HG02840 (cell line): ENCODE measurements at regions not wholly inside any gene's neighbourhood (a gene's known extent, or its start where the extent isn't known, plus 50 kb on each side); places are given as distances from the start of the nearest gene placed in this dataset.
"Not testable (repeated sequence)": the region's sequence is repeated elsewhere in the genome, so short reads cannot be mapped to it uniquely, and the experiment has no call there.

Experiments used
- ATAC-seq: cut with Tn5 transposase; IDR thresholded peaks from one replicate; pipeline ENCODE4 v1.9.1; 2021; ENCODE audit warnings: mild to moderate bottlenecking, moderate library complexity, moderate number of reproducible peaks; ENCODE audit not compliant: unreplicated experiment, low FRiP score

DNA sequence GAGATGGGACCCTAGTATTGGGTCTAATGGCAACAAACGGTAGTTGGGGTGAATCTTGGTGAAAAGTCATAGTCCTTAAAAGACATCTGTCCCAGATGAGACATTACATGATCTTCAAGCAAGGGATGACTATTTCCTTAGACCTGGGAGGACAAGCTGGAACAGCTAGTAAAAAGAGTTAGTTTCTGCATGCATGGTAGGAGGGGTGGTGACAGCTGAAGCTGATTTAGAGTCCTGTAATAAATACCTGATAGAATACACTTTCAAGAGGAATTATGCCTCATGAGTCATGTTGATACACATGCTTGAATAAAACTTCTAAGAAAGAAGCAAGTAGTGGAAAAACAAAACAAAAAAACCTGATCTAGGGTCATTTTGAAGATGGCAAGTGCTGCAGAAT lies 247.4 kb downstream of the CD109 start:
- no peak for ATAC-seq

DNA sequence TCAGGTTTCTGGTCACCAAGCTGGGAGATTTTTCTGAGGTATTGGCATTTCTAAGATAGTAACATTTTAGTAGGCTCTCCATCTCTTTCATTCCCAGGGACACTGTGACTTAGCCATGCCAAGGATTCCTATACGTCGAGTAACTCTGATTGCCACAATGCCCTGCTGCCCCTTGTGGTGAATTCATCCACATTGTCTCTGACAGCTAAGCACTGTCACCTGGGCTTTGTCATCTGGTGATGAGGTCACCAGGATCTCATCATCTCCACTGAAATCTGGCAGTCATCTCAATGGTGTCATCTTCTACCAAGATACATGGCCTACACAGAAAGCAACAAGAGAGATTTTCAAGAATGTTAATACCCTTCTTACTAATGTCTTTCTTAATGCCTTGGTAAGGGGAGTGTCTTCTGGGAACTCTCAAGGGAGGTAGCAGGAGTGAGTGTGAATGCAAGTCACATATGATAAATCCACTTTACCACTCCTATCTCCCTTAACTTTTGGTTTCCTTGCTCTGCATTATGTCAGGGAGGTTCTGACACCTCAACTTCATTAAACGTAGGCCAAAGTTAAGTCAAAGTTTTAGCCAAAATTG lies 246.7 kb downstream of the CD109 start:
- no peak for ATAC-seq

GRCh38 chr6:73941892-73942291 lies 245.9 kb downstream of the CD109 start:
- ATAC-seq = no peak

DNA sequence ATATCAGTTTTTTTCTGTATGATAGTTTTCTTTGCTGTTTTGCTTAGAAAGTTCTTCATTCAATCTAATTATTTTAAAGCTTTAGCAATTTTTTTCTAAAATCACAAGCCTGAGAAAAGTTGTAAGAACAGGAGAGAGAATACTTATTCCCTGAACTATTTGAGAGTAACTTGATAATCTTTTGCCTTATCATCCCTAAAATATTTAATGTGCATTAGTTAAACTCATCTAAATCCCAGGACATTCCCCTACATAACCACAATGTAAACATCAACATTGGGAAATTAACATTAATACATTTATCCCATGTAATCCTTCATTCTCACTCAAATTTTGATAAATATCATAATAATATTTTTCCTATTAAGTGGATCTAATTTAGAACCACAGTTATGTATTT lies 241.8 kb downstream of the CD109 start:
- ATAC-seq = no peak

GRCh38 chr6:73932866-73933265 lies 236.9 kb downstream of the CD109 start:
- no peak for ATAC-seq

DNA sequence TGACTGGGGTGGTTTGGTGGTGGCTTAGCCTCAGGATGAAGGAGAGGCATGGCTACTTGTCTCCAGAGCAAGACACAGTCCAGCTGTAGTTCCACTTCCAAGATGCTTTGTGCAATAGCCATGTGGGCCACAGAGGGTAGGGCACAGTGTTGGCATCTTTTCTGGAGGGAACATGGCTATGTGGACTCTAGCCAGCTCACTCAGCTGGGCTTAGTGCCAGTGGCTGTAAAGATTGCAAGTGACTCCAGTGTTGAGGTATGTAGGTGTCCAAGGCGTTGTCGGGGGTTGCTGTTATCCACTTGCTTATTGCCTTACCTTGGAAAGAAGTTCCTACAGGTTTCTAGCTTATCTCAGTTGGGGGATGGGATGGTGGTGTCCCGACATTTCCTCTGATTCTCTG lies 233.4 kb downstream of the CD109 start:
- no peak for ATAC-seq

GRCh38 chr6:73927421-73927820 lies 231.4 kb downstream of the CD109 start:
- no peak for ATAC-seq

DNA sequence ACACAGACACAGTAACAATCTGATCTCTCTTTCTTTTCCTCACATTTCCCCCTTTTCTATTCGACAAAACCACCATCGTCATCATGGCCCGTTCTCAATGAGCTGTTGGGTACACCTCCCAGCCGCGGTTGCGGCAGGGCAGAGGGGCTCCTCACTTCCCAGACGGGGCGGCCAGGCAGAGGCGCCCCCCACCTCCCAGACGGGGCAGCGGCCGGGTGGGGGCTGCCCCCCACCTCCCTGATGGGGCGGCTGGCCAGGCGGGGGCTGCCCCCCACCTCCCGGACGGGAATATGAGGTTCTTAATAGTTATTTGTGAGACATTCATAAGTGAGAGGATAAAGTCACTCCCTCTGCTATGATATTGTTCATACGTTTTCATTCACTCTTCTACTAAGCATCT lies 229.7 kb downstream of the CD109 start:
- not testable (repeated sequence) for ATAC-seq

- ATAC-seq = no peak
These were observed 228.0 kb downstream of the CD109 start for GRCh38 chr6:73923905-73924485.

GRCh38 chr6:73903155-73903554 lies 207.2 kb downstream of the CD109 start:
- ATAC-seq = no peak

GRCh38 chr6:73901986-73902385 lies 206.0 kb downstream of the CD109 start:
- no peak for ATAC-seq

DNA sequence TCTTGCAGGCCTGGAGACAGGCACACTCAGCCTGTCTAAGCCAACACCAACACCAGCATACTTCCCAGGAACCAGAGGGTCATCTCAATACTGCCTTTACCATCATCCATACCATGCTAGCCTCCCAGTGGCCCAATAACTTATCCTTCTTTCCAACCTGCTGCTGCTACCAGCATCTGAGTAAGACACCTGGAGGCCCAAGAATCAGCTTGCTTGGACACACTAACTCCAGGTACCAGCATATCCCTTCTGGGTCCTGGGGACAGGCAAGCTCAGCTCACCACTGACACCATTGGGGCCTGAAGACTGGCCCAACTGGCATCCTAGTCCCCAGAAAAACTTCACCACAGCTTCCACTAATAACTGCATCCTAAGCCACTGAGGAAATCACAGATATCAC lies 205.3 kb downstream of the CD109 start:
- no peak for ATAC-seq

DNA sequence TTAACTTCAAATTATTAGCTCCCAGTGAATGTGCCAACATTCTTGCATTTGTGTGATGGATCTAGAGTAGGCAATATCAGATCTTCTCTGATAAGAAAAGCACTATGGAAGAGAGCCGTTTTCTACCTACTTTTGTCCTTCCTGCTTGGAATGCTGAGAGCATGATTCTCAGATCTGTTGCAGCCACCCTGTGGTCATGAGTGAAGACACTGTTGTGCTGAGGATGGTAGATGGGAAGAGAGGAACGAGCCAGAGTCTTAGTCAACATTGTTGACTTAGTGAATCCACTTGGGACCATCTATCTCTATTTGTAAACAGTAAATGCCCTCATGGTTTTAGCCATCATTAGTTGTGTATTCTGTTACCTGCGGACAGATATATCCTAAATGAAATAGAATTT lies 202.6 kb downstream of the CD109 start:
- ATAC-seq = no peak

DNA sequence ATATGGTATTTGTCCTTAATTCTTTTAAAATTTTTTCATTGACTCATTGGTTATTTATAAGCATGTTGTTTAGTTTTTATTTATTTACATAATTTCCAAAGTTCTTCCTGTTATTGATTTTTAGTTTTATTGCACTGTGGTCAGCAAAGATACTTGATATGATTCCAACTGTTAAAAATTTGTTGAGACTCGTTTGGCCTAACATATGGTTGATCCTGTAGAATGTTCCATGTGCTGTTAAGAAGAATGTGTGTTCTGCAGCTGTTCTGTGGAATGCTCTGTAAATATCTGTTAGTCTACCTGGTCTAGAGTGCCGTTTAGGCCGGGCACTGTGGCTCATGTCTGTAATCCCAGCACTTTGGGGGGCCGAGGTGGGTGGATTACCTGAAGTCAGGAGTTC lies 197.7 kb downstream of the CD109 start:
- no peak for ATAC-seq

- no peak for ATAC-seq
These were observed 192.0 kb downstream of the CD109 start for GRCh38 chr6:73888050-73888449.

DNA sequence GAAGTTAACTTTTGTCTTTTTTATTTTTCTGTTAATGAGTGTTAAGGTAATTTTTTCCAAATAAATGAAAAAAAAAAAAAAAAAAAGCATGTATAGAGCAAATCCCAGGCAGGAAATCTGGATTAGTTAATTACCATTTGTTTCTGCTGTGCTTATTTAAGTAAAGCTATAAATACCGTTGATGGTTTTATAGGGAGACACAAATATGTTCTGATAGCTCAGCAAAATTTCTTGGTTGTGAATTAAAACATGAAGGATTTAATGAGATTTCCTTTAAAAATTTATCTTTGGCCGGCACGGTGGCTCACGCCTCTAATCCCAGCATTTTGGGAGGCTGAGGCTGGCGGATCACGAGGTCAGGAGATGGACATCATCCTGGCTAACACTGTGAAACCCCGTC lies 189.4 kb downstream of the CD109 start:
- ATAC-seq = no peak

DNA sequence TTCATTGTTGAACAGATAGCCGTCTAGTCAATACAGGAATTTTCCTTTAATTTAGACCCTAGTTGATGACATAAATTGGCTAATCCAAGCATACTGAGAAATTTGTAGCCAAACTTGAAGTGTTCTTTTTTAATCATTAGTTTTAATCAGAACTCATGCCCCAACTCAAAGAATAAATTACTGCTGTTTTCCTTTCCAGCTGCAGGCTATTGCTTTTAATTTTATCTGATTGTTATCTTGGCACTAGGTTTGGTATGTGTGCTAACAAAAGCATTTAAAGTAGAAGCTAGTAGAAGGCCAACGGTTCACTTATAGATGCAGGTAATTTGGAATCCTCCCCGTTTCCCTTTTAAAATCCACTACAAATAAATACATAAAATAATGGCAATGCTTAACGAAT lies 188.5 kb downstream of the CD109 start:
- ATAC-seq = no peak

GRCh38 chr6:73879501-73880293 lies 183.7 kb downstream of the CD109 start:
- no peak for ATAC-seq

- ATAC-seq = no peak
These were observed 182.4 kb downstream of the CD109 start for GRCh38 chr6:73878403-73878802.
